ENCODE measurements at regions not wholly inside any gene's neighbourhood (a gene's known extent, or its start where the extent isn't known, plus 50 kb on each side); places are given as distances from the start of the nearest gene placed in this dataset.

- intact Hi-C loops (cut with micrococcal nuclease): no loop called here
- DNase-seq: no peak
- POLR2A ChIA-PET: no interaction called here
- H3K9me3 Mint-ChIP-seq: no peaks in the 10 kb centered on the region
- CTCF ChIA-PET: no interaction called here
- H3K36me3 Mint-ChIP-seq: no peaks in the 10 kb centered on the region
- no peak overlapping the region for H3K27ac Mint-ChIP-seq
- no peak overlapping the region for H3K4me3 Mint-ChIP-seq
- H3K4me1 Mint-ChIP-seq (ENCODE audit: low read depth): no peaks in the 10 kb centered on the region
- no peaks in the 10 kb centered on the region for H3K27me3 Mint-ChIP-seq
Observed at GRCh38 chr9:129398961-129399633, 221.0 kb upstream of the IER5L start.

GRCh38 chr9:129398101-129398960, 220.3 kb upstream of the IER5L start:
- no peak overlapping the region for H3K4me3 Mint-ChIP-seq
- no peak for DNase-seq
- H3K36me3 Mint-ChIP-seq: no peaks in the 10 kb centered on the region
- intact Hi-C loops (cut with micrococcal nuclease): no loop called here
- no peaks in the 10 kb centered on the region for H3K4me1 Mint-ChIP-seq (ENCODE audit: low read depth)
- no peaks in the 10 kb centered on the region for H3K27me3 Mint-ChIP-seq
- H3K9me3 Mint-ChIP-seq: no peaks in the 10 kb centered on the region
- ChIA-PET POLR2A (no interaction called here), CTCF (no interaction called here)
- H3K27ac Mint-ChIP-seq: no peak overlapping the region

GRCh38 chr9:129397335-129397734, 219.3 kb upstream of the IER5L start:
- intact Hi-C loops (cut with micrococcal nuclease): no loop called here
- H3K4me3 Mint-ChIP-seq: no peak overlapping the region
- no peaks in the 10 kb centered on the region for H3K36me3 Mint-ChIP-seq
- H3K4me1 Mint-ChIP-seq (ENCODE audit: low read depth): no peaks in the 10 kb centered on the region
- ChIA-PET CTCF (no interaction called here), POLR2A (no interaction called here)
- H3K27ac Mint-ChIP-seq: no peak overlapping the region
- no peaks in the 10 kb centered on the region for H3K27me3 Mint-ChIP-seq
- no peaks in the 10 kb centered on the region for H3K9me3 Mint-ChIP-seq
- DNase-seq: no peak

- CTCF ChIA-PET: no interaction called here
- no peak overlapping the region for H3K4me3 Mint-ChIP-seq
- POLR2A ChIA-PET: no interaction called here
Observed at GRCh38 chr9:129396365-129396708, 218.3 kb upstream of the IER5L start.

GRCh38 chr9:129395633-129396364, 217.7 kb upstream of the IER5L start:
- H3K4me3 Mint-ChIP-seq: no peak overlapping the region
- no peaks in the 10 kb centered on the region for H3K4me1 Mint-ChIP-seq (ENCODE audit: low read depth)
- H3K27me3 Mint-ChIP-seq: no peaks in the 10 kb centered on the region
- CTCF ChIA-PET: no interaction called here
- POLR2A ChIA-PET: no interaction called here
- intact Hi-C loops (cut with micrococcal nuclease): no loop called here
- no peaks in the 10 kb centered on the region for H3K9me3 Mint-ChIP-seq
- H3K36me3 Mint-ChIP-seq: no peaks in the 10 kb centered on the region
- no peak for DNase-seq
- H3K27ac Mint-ChIP-seq: no peak overlapping the region

More at GRCh38 chr9:129396365-129396708, 218.3 kb upstream of the IER5L start:
- intact Hi-C loops (cut with micrococcal nuclease): no loop called here
- no peak for DNase-seq
- H3K4me1 Mint-ChIP-seq (ENCODE audit: low read depth): no peaks in the 10 kb centered on the region
- H3K36me3 Mint-ChIP-seq: no peaks in the 10 kb centered on the region
- no peak overlapping the region for H3K27ac Mint-ChIP-seq
- H3K9me3 Mint-ChIP-seq: no peaks in the 10 kb centered on the region
- no peaks in the 10 kb centered on the region for H3K27me3 Mint-ChIP-seq

- intact Hi-C loops (cut with micrococcal nuclease): no loop called here
- Mint-ChIP-seq H3K27ac (no peak overlapping the region), H3K36me3 (no peaks in the 10 kb centered on the region), H3K27me3 (no peaks in the 10 kb centered on the region), H3K4me3 (no peak overlapping the region), H3K9me3 (no peaks in the 10 kb centered on the region), H3K4me1 (ENCODE audit: low read depth) (no peaks in the 10 kb centered on the region)
- DNase-seq: no peak
- CTCF ChIA-PET: no interaction called here
- POLR2A ChIA-PET: no interaction called here
Observed at GRCh38 chr9:129394886-129395279, 216.8 kb upstream of the IER5L start.

GRCh38 chr9:129394061-129394885, 216.2 kb upstream of the IER5L start:
- intact Hi-C loops (cut with micrococcal nuclease): no loop called here
- ChIA-PET POLR2A (no interaction called here), CTCF (no interaction called here)
- H3K36me3 Mint-ChIP-seq: no peaks in the 10 kb centered on the region
- H3K4me1 Mint-ChIP-seq (ENCODE audit: low read depth): no peaks in the 10 kb centered on the region
- H3K9me3 Mint-ChIP-seq: no peaks in the 10 kb centered on the region
- DNase-seq: no peak
- no peaks in the 10 kb centered on the region for H3K27me3 Mint-ChIP-seq
- H3K27ac Mint-ChIP-seq: no peak overlapping the region
- H3K4me3 Mint-ChIP-seq: no peak overlapping the region

- intact Hi-C loops (cut with micrococcal nuclease): no loop called here
- Mint-ChIP-seq H3K4me3 (no peak overlapping the region), H3K4me1 (ENCODE audit: low read depth) (no peaks in the 10 kb centered on the region), H3K9me3 (no peaks in the 10 kb centered on the region), H3K27ac (no peak overlapping the region), H3K36me3 (no peaks in the 10 kb centered on the region), H3K27me3 (no peaks in the 10 kb centered on the region)
- no peak for DNase-seq
- ChIA-PET CTCF (no interaction called here), POLR2A (no interaction called here)
Observed at GRCh38 chr9:129393064-129393463, 215.0 kb upstream of the IER5L start.

- H3K27ac Mint-ChIP-seq: no peak overlapping the region
- no peak for DNase-seq
- ChIA-PET POLR2A (no interaction called here), CTCF (no interaction called here)
- intact Hi-C loops (cut with micrococcal nuclease): no loop called here
- no peaks in the 10 kb centered on the region for H3K36me3 Mint-ChIP-seq
- H3K27me3 Mint-ChIP-seq: no peaks in the 10 kb centered on the region
- H3K9me3 Mint-ChIP-seq: no peaks in the 10 kb centered on the region
- H3K4me3 Mint-ChIP-seq: no peak overlapping the region
- H3K4me1 Mint-ChIP-seq (ENCODE audit: low read depth): no peaks in the 10 kb centered on the region
Observed at GRCh38 chr9:129392093-129392541, 214.1 kb upstream of the IER5L start.

- ChIA-PET POLR2A (no interaction called here), CTCF (interaction anchor here (1.5 kb wide), 1 partner anchor 9 kb away, joined by 3 read pairs; no protein-coding TSS in a partner anchor)
- no peak for DNase-seq
- Mint-ChIP-seq H3K4me3 (no peak overlapping the region), H3K27ac (no peak overlapping the region), H3K27me3 (no peaks in the 10 kb centered on the region), H3K36me3 (no peaks in the 10 kb centered on the region), H3K4me1 (ENCODE audit: low read depth) (no peaks in the 10 kb centered on the region), H3K9me3 (no peaks in the 10 kb centered on the region)
- intact Hi-C loops (cut with micrococcal nuclease): no loop called here
Observed at GRCh38 chr9:129391221-129391661, 213.2 kb upstream of the IER5L start.

GRCh38 chr9:129390541-129390940, 212.5 kb upstream of the IER5L start:
- no peak overlapping the region for H3K27ac Mint-ChIP-seq
- intact Hi-C loops (cut with micrococcal nuclease): no loop called here
- no peak overlapping the region for H3K4me3 Mint-ChIP-seq
- POLR2A ChIA-PET: no interaction called here
- no peaks in the 10 kb centered on the region for H3K4me1 Mint-ChIP-seq (ENCODE audit: low read depth)
- no peaks in the 10 kb centered on the region for H3K27me3 Mint-ChIP-seq
- H3K9me3 Mint-ChIP-seq: no peaks in the 10 kb centered on the region
- H3K36me3 Mint-ChIP-seq: no peaks in the 10 kb centered on the region
- CTCF ChIA-PET: interaction anchor here (1.5 kb wide), 1 partner anchor 9 kb away, joined by 3 read pairs; no protein-coding TSS in a partner anchor
- no peak for DNase-seq

GRCh38 chr9:129387822-129388221, 209.8 kb upstream of the IER5L start:
- Mint-ChIP-seq H3K27ac (no peak overlapping the region), H3K27me3 (no peaks in the 10 kb centered on the region), H3K4me1 (ENCODE audit: low read depth) (no peaks in the 10 kb centered on the region), H3K9me3 (no peaks in the 10 kb centered on the region), H3K36me3 (no peaks in the 10 kb centered on the region), H3K4me3 (no peak overlapping the region)
- intact Hi-C loops (cut with micrococcal nuclease): loop anchor here (10.0 kb wide), 2 partner anchors 213 to 217 kb away; partner anchors contain the start of gene IER5L
- POLR2A ChIA-PET: no interaction called here
- no peak for DNase-seq
- CTCF ChIA-PET: no interaction called here
